SH-SY5Y (cell line): ENCODE measurements at regions not wholly inside any gene's neighbourhood (a gene's known extent, or its start where the extent isn't known, plus 50 kb on each side); places are given as distances from the start of the nearest gene placed in this dataset.

ENCODE experiments used
- GATA2 ChIP-seq: IDR thresholded peaks from 2 replicates; pipeline ENCODE4 v1.6.1; 2011; ENCODE audit warnings: mild to moderate bottlenecking, low read depth, low read length
- GATA3 ChIP-seq: IDR thresholded peaks from 2 replicates; pipeline ENCODE4 v1.6.1; 2011; ENCODE audit warnings: low read depth, mild to moderate bottlenecking, low read length, moderate library complexity

GRCh38 chr3:162492446-162493081 lies 996.0 kb downstream of the OTOL1 start:
- TF ChIP-seq GATA2 (no peak), GATA3 (no peak)
